GM12891 (cell line): ENCODE measurements at regions not wholly inside any gene's neighbourhood (a gene's known extent, or its start where the extent isn't known, plus 50 kb on each side); places are given as distances from the start of the nearest gene placed in this dataset.

Experiments
- POLR2A ChIP-seq: IDR thresholded peaks from 2 replicates; pipeline ENCODE4 v1.6.1; 2011; ENCODE audit warnings: low read depth, low read length, control low read depth
- POLR2AphosphoS5 ChIP-seq: IDR thresholded peaks from 2 replicates; pipeline ENCODE4 v1.6.1; 2011; ENCODE audit warnings: low read depth, low read length, control low read depth
- TAF1 ChIP-seq: IDR thresholded peaks from 2 replicates; pipeline ENCODE4 v1.6.1; 2011; ENCODE audit warnings: low read depth, low read length, control low read depth

DNA sequence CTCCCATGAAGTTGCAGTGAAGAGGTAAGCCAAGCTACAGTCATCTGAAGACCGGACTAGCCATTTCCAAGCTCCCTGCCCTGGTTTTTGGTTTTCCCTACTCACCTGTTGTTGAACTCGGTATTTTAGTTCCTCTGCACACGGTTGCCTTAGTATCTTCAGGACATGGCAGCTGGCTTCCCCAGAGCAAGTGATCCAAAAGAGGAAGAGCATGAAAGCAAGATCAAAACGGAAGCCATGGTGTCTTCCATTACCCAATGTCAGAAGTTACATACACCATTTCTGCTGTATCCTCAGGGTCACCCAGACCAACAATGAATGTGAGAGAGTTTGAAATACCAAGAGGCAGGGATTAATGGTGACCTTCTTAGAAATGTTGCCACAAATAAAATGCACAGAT lies 276.6 kb upstream of the CNR1 start:
- no peak for TF ChIP-seq TAF1
- no peak for TF ChIP-seq POLR2A
- no peak for TF ChIP-seq POLR2AphosphoS5
